HG03558 (cell line): ENCODE measurements at regions not wholly inside any gene's neighbourhood (a gene's known extent, or its start where the extent isn't known, plus 50 kb on each side); places are given as distances from the start of the nearest gene placed in this dataset.

ENCODE experiments used
- ATAC-seq: cut with Tn5 transposase; IDR thresholded peaks from one replicate; pipeline ENCODE4 v1.9.1; 2021; ENCODE audit warnings: moderate number of reproducible peaks; ENCODE audit not compliant: unreplicated experiment; ENCODE audit errors: extremely low read depth

DNA sequence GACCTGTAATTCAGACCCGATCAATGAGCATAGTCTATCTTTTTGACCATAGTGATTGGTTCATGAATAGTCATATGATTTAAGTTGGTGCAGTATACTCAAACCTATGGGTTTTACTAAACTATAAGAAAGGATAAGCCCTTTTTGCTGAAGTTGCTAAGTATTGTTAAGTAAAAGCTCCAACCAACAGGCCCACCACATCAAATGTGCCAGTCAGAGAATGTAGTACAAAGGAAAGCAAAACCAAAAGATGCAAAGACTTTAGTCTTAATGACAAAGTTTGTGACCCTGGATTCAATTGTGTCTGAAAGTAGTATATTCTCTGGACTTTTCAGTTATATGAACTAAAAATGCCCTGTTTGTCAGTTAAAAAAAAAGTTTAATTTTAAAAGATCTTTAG lies 208.1 kb upstream of the TET2 start:
- ATAC-seq, result no peak

DNA sequence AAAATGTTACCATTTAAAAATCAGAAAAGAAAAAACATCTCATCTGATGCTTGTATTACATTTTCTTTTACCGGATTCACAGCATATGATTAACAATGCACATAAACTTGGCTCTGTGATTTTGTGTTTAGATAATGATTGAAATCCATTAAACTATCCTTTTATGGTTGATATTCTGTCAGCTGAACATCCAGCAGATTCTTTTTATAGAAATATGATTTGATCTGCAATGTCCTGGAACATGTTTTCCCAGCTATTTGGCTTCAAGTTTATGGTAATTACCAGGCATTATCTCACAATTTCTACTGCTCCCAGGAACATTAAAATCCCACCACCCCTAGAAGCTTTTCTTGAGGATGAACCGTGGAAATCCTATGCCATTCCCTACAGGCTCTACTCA lies 205.7 kb upstream of the TET2 start:
- no peak for ATAC-seq

DNA sequence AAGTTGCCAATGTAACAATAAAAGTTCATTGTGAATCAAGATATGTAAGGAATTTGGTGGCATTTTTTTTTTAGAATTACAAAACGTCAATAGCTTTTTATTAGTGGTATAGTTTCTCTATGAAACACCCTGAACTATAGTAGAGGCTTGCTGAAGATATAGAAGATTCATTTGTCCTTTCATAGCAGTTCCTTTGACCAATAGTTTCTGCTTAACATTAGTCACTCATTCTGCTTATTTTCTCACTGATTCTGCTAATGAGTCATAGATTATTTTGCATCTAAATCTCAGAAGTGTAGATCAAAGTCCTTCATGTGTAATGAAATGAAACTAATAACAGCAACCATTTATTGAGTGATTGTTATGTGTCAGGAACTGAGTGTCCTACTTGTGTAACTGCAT lies 205.0 kb upstream of the TET2 start:
- ATAC-seq, result peak; percentile 73

DNA sequence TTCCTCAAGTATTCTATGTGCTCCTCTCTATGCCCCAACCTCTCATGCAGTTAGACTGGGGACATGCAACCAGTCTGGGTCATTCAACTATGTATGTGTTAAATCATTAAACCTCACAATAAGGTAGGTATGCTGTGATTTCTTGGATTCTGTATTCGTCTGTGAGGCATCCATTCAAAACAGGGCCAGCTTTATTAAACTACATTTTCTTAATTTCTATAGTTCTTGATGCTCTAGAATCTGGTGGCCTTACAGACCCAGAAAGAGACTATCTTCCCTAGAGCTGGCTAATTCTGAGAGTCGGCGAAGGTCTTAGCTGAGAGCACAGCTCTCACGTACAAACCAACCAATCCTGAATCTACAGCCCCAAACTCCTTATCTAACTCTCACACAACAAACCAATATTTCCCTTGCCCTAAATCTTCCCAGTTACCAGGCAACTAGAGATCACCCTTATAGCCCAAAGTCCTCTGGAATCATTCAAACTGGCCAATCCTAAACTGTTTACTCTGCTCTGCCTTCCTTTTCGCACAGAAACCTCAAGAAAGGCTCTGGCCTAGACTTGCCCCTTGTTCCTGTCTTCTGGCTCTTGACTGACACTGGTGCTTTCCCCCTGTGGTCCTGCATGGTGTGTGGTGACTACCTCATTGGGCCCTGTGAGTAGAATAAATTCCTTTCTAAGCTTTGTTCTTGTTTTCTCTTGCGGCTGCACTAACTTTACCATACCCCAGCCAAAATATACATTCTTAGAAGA lies 203.5 kb upstream of the TET2 start:
- no peak for ATAC-seq

DNA sequence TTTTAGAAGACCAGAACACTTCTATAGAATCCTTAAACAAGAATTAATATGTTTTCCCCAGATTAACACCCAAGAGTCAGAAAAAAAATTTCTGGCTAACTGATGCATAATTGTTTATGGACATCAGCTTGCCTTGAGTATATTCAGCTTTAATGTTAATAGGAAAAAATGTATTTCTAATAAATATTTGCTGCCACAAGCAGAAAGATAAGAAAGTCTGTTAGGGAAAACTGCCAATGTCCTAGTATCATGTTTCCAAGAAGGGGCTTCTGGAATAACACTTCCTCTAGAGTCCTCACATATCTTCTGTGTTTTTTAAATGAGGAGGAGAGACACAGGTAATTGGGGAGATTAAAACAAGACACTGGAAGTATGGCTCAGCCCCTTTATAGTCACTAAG lies 202.1 kb upstream of the TET2 start:
- ATAC-seq, result no peak

DNA sequence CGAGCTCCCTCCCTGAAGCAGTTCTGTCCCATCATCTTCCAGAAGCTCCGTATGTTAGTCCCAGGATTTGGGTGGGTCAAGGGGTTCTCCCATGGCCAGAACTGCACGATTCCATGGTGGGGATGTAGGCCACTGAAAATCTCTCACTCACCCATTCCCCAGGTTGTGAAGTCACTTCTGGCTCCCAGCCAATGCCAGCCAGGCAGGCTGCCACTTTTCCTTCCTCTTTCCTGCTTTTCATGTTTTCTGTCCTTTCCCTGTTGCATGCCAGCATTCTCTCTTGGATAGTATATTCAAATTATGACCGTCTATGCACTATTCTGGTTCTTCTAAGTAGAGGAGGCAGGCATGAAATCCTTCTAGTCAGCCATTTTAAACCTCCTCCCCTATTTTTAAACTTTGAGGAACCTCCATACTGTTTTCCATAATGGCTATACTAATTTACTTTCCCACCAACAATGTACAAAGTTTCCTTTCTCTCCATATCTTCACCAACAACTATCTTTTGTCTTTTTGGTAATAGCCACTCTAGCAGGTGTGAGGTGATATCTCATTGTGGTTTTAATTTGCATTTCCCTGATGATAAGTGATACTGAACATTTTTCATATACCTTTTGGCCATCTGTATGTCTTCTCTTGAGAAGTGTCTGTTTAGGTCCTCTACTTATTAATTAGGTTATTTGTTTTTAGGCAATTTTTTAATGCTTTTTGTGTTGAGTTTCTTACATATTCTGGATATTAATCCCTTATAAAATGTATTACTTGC lies 182.1 kb upstream of the TET2 start:
- ATAC-seq, result peak; percentile 36

DNA sequence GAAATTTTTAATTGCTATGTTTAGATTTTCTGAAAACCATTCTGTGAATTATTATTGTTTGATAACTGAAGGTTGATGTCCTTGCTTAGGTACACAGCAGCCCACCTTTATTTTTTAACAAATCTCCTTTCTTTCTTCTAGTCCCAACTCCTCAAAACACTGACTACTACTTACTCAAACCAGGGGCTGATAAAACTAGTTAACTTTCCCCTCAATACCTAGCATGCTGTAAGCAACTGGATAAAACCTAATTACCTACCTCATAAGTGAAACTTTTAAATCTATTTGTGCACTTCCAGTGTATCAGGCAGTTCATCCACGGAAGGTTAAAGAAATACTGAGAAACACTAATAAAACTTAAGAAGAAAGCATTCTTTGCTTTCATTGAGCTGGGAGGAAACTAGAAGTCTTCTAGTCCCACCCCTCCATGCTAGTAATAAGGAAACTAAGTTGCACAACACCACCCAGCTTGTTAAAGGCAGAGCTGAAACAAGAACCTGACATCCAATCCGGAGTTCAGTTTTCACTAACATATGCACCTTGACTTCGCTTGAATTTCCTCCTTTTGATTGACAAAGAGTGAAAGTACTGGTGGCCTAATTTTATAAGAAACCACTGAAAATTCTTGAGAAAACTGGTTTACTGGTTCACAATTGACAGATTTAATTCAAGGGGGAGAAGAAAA lies 180.2 kb upstream of the TET2 start:
- ATAC-seq, result peak; percentile 97

DNA sequence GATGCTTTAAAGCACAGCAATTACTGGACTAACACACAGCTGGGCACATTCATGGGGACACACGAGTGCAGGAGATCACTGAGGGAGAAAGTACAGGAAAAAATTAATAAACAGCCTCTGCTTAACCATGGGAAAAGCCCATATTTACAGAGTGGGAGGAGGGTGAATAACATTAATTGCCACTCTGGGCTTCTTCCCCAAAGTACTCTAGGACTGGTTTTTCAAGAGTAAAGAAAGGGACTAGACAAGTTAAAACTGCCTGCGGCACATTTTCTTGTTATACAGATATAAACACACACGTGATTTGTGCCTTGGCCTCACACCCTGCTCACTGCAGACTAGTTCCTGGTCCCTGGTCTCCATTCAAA lies 179.7 kb upstream of the TET2 start:
- peak; percentile 0 for ATAC-seq

DNA sequence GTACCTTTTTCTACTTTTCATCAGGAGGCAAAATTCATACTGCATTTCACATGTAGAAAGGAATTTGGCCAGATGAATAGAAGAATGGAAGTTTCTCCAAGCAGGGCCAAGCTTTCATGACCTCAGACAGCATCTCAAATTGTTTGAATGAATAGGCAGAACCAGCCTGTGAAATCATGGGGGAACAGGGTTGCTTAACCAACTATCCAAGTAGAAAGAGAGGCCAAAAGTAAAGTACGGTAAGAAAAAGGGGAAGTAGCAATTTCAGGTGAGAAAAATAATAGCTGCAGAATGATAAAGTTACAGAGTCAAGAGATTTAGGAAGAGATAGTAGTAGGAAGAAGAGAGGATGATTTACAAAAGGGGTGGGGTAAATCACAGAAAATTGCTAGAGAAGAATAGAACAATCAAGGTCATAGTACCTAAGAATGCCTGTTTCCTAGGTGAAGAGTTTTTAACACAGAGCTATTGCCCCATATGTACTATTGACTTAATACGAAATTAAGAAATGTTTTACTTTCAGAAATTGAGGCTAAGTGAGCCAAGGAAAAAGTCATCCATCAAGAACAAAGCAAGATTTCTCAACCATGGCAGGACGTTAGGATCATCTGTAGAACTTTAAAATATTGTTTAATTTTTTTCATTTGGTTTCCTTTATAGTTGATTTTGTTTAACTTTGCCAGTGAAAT lies 177.1 kb upstream of the TET2 start:
- no peak for ATAC-seq

DNA sequence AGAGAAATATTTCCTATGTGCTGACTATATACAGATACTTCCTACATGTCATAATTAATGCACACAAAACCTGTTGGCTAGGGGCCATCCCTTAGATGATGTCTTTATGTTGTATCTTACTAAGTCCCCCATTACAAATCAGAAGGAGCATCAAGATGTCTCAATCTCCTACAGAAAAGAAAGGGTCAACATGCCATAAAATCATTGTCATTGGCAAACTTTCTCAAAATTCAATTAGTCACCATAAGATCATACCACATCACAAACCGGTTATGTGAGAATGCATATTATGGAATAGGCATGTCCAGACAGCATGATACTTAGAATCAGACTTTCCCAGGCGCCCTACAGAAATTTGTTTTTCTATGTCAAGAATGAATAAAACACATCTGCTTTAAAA lies 175.2 kb upstream of the TET2 start:
- no peak for ATAC-seq

DNA sequence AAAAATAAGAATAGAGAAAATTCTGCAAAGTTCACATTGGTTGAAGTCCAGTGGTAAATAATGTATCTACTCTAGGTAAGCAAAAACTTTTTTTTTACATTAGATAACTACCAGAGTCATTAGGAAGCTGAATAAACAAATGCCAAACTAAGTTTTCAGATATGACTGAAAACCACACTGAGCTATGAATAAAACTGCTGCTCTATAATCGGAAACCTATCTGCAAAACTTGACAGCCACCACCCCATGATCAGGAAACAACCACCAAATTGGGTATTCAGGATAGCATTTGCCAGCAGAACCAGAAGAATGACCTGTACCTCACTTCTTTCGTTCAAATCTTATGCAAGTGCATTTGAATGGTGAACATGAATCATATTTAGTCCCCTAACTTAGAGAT lies 173.0 kb upstream of the TET2 start:
- no peak for ATAC-seq

DNA sequence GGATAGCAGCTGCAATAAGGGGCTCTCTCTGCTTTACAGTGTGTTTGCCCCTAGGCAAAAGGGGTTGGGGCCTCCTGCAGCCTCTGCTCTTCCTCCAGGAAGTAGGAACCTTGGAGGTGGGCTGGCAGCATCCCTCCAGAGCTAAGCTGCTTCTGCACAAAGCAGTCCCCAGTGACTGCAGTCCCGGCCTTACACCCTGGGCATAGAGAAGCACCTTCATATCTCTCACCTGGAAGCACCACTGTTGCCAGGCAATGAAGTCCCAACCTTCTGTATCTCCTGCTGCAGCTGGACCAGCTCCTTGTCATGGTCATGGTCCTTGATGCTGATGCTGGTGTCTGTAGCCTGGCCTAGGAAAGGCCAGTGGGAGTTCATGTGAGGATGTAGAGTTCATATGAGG lies 171.1 kb upstream of the TET2 start:
- ATAC-seq, result no peak

DNA sequence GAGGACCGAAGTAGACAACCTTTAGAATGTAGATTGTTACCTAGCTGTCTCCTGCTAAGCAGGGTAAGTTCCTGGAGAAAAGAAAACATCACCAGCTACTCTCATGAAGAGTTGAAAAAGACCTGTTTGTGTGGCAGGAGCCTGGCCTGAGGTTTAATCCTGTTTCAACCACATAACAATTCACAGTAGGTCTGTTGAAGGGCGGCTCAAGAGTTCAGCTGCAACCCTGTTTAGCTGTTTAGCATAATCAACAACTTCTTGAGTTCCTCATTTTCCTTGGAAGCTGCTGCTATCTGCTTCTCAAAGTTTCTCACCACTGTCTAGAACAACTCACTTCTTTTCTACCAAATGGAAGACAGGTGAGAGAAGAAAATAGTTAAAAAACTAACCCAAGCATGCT lies 170.4 kb upstream of the TET2 start:
- ATAC-seq, result no peak

DNA sequence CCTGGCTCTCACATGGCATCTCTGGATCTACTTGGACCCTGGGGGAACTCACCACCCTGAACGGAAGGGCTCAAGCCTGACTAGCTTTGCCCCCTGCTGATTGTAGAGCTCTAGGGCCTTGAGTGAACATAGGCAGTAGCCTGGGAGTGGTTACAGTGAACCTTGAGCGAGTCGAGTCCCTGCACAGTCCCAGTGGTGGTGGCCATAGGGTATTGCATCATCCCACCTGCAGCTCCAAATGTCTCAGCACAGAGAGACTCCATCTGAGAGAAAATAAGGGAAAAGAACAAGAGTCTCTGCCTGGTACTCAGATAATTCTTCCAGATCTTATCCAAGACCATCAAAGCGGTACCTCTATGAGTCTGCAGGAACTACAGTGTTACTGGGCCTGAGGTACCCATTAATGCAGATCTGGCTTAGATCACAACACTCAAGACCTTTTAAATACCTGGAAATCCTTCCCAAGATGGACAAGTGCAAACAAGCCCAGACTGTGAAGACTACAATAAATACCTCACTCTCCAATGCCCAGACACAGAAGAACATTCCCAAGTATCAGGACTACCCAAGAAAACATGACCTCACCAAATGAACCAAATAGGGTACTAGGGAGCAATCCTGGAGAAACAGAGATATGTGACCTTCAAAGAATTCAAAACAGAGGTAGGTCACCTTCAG lies 167.5 kb upstream of the TET2 start:
- no peak for ATAC-seq

DNA sequence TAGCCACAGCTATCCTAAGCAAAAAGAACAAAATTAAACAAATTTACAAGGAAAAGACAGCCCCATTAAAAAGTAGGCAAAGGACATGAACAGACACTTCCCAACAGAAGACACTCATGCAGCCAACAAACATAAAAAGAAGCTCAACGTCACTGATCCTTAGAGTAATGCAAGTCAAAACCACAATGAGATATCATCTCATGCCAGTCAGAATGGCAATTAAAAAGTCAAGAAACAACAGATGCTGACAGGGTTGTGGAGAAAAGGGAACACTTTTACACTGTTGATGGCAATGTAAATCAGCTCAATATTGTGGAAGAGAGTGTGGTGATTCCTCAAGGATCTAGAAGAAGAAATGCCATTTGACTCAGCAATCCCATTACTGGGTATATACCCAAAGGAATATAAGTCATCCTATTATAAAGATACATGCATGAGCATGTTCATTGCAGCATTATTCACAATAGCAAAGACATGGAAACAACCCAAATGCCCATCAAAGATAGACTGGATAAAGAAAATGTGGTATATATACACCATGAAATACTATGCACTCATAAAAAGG lies 163.0 kb upstream of the TET2 start:
- no peak for ATAC-seq

DNA sequence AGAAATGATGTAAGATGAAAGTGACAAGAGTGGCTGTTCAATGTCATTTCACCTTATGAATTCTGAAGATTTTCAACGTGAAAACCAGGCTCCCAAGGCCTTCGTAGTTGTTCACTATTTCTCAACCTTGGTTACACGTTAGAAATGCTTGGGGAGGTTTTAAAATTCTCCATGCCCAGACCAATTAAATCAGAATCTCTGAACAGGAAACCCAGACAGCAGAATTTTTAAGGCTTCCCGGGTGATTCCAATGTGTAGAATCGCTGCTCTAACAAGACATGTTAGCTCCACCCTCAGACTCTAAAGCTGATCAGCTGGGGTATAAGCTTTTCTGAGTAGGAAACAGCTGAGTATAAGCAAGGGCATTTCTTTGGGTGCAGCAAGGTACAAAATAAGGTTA lies 160.4 kb upstream of the TET2 start:
- no peak for ATAC-seq

DNA sequence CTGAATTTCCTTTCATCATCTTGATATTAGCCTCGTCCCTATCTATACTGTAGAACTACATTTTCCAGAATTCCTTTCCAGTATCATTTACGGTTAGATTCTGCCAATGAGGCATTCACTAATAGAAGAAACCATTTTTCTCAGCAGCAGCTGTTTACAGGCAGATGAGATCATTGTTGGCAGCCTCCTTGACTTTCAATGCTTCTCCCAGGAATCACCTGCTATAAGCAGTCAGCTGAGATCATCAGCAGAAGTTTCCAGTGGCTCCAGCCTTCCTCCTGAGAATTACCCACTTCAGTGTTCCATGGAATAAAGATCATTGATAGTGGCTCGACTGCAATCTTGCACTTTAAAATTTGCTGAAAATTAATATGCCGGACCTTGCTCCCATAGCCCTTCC lies 157.3 kb upstream of the TET2 start:
- no peak for ATAC-seq

DNA sequence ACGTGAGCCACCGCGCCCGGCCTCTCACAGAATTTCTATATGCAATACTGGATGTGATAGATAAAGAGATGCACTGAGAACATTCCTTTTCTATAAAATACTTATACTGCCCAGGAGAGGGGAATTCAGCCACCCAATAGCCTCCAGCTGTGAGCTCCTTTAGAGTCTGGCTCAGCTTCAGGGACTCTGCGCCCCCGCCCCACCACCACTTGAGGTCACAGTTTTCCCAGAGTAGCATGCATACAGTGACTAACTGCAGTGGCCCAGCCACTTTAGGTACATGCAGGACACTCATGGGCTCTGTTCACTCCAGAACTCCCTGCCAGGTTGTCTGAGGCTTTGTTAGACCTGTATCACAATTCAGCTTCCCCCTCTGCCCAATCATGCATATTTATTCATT lies 144.4 kb upstream of the TET2 start:
- ATAC-seq, result no peak

DNA sequence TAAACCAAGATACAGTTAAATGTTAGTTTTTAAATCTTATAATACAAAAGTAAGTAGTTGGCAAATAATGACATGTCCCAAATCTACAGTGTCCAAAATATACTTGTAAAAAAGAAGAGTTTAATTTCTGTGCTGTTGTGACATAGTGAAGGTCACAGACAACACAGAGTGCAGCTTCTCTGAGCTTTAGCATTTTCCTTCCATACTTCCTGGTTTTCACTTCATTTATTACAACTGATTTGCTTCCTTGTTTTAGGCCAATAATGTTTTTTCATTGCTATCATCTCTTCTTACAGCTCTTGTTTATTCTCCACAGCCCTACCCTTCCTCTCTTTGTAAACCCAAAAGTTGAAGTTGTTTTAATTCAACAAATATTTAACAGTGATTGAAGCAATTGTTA lies 132.4 kb upstream of the TET2 start:
- no peak for ATAC-seq

DNA sequence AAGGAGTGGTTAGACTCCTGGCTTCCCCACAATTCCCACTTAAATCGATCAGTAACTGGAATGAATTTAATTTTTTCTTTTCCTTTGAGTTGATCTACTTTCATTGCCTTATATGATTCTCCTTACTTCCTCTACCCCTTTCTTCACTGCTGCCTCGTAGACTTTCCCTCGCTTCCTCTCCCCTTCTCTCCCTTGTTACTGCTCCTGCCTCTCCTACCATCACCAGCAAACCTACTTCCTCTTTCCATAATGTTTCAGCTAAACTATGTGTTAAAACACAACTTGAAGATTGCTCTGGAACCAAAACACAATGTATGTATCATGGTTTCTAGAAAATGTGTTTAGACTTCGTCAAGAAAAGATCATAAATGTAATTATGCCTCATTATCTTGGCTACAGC lies 132.0 kb upstream of the TET2 start:
- no peak for ATAC-seq
